ENCODE measurements at regions not wholly inside any gene's neighbourhood (a gene's known extent, or its start where the extent isn't known, plus 50 kb on each side); places are given as distances from the start of the nearest gene placed in this dataset.
"Not testable (repeated sequence)": the region's sequence is repeated elsewhere in the genome, so short reads cannot be mapped to it uniquely, and the experiment has no call there.

DNA sequence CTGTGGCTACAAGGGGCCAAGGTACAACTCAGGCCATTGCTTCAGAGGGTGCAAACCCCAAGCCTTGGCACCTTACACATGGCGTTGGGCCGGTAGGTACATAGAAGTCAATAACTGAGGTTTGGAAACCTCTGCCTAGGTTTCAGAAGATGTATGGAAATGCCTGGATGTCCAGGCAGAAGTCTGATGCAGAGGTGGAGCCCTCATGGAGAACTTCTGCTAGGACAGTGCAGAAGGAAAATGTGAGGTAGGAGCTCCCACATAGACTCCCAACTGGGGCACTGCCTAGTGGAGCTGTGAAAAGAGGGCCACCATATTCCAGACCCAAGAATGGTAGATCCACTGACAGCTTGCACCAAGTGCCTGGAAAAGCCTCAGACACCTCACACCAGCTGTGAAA is 92.1 kb upstream of the SFRP2 start:
- peaks cover 25% of the 10 kb centered on the region for H3K9me3 ChIP-seq (ENCODE audit: control insufficient read depth, low read depth, low read length)
- no peaks in the 10 kb centered on the region for H3K4me1 ChIP-seq (ENCODE audit: control insufficient read depth, low read depth, low read length)
- no peak overlapping the region for H3K9ac ChIP-seq (ENCODE audit: low read length)
- no peak overlapping the region for H3K4me3 ChIP-seq (ENCODE audit: low read length)
- H3K27ac ChIP-seq (ENCODE audit: low read length), result no peak overlapping the region
- H3K36me3 ChIP-seq (ENCODE audit: control insufficient read depth, low read depth, low read length), result no peaks in the 10 kb centered on the region
- H3K27me3 ChIP-seq (ENCODE audit: control insufficient read depth, insufficient read depth, low read length), result no peaks in the 10 kb centered on the region

DNA sequence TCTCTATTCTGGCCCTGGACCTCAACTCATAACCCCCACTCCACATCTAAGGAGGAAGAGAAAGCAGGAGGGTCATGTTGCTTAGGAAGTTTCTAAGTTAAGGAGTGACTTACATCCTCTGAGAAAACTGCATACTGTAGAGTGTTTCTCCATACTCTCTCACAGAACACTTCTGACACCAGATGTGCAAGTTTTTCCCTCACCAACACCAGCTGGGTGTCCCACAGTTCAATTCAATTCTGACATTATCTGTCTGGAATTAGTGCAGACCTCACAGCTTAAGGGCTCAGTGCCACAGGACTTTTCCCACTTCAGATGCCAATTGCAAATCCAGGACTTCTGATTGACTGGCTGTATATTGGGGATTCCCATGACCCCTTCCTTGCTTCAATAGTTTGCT is 89.0 kb upstream of the SFRP2 start:
- H3K36me3 ChIP-seq (ENCODE audit: control insufficient read depth, low read depth, low read length), result no peaks in the 10 kb centered on the region
- H3K9ac ChIP-seq (ENCODE audit: low read length), result no peak overlapping the region
- H3K4me1 ChIP-seq (ENCODE audit: control insufficient read depth, low read depth, low read length), result peaks cover 5% of the 10 kb centered on the region
- H3K4me3 ChIP-seq (ENCODE audit: low read length), result no peak overlapping the region
- no peak overlapping the region for H3K27ac ChIP-seq (ENCODE audit: low read length)
- no peaks in the 10 kb centered on the region for H3K27me3 ChIP-seq (ENCODE audit: control insufficient read depth, insufficient read depth, low read length)
- peaks cover 25% of the 10 kb centered on the region for H3K9me3 ChIP-seq (ENCODE audit: control insufficient read depth, low read depth, low read length)

DNA sequence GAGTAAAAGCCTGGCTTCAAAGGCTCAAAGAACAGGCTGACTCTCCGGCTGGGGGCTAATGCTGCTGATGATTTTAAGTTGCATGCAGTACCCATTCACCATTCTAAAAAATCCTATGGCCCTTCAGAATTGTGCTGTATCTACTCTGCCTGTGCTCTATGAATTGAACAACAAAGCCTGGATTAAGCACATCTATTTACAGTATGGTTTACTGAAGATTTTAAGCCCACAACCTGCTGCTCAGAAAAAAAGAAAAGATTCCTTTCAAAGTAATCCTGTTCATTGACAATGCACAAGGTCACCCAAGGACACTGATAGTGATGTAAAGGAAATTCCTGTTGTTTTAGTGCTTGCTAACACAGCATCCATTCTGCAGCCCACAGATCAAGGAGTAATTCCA is 84.9 kb upstream of the SFRP2 start:
- Histone ChIP-seq H3K27ac (ENCODE audit: low read length) (no peak overlapping the region), H3K36me3 (ENCODE audit: control insufficient read depth, low read depth, low read length) (no peaks in the 10 kb centered on the region), H3K4me3 (ENCODE audit: low read length) (no peak overlapping the region), H3K27me3 (ENCODE audit: control insufficient read depth, insufficient read depth, low read length) (no peaks in the 10 kb centered on the region), H3K9me3 (ENCODE audit: control insufficient read depth, low read depth, low read length) (no peaks in the 10 kb centered on the region), H3K4me1 (ENCODE audit: control insufficient read depth, low read depth, low read length) (peaks cover 5% of the 10 kb centered on the region), H3K9ac (ENCODE audit: low read length) (peak overlapping the region; percentile 4)

DNA sequence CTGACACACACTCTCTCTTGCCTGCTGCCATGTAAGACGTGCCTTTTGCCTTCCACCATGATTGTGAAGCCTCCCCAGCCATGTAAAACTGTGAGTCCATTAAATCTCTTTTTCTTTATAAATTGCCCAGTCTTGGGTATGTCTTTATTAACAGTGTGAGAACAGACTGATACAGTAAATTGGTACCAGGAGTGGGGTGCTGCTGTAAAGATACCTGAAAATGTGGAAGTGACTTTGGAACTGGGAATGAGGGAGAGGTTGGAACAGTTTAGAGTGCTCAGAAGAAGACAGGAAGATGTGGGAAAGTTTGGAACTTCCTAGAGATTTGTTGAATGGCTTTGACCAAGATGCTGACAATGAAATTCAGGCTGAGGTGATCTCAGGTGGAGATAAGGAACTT is 77.9 kb upstream of the SFRP2 start:
- not testable (repeated sequence) for H3K4me3 ChIP-seq (ENCODE audit: low read length); H3K27me3 ChIP-seq (ENCODE audit: control insufficient read depth, insufficient read depth, low read length); H3K4me1 ChIP-seq (ENCODE audit: control insufficient read depth, low read depth, low read length); H3K36me3 ChIP-seq (ENCODE audit: control insufficient read depth, low read depth, low read length); H3K9ac ChIP-seq (ENCODE audit: low read length); H3K27ac ChIP-seq (ENCODE audit: low read length)
- H3K9me3 ChIP-seq (ENCODE audit: control insufficient read depth, low read depth, low read length), result peaks cover 39% of the 10 kb centered on the region

- Histone ChIP-seq H3K4me1 (ENCODE audit: control insufficient read depth, low read depth, low read length) (no peaks in the 10 kb centered on the region), H3K36me3 (ENCODE audit: control insufficient read depth, low read depth, low read length) (no peaks in the 10 kb centered on the region), H3K27ac (ENCODE audit: low read length) (no peak overlapping the region), H3K9me3 (ENCODE audit: control insufficient read depth, low read depth, low read length) (no peaks in the 10 kb centered on the region), H3K4me3 (ENCODE audit: low read length) (no peak overlapping the region), H3K27me3 (ENCODE audit: control insufficient read depth, insufficient read depth, low read length) (no peaks in the 10 kb centered on the region), H3K9ac (ENCODE audit: low read length) (no peak overlapping the region)
Measured at GRCh38 chr4:153852501-153852900, 63.6 kb upstream of the SFRP2 start.

DNA sequence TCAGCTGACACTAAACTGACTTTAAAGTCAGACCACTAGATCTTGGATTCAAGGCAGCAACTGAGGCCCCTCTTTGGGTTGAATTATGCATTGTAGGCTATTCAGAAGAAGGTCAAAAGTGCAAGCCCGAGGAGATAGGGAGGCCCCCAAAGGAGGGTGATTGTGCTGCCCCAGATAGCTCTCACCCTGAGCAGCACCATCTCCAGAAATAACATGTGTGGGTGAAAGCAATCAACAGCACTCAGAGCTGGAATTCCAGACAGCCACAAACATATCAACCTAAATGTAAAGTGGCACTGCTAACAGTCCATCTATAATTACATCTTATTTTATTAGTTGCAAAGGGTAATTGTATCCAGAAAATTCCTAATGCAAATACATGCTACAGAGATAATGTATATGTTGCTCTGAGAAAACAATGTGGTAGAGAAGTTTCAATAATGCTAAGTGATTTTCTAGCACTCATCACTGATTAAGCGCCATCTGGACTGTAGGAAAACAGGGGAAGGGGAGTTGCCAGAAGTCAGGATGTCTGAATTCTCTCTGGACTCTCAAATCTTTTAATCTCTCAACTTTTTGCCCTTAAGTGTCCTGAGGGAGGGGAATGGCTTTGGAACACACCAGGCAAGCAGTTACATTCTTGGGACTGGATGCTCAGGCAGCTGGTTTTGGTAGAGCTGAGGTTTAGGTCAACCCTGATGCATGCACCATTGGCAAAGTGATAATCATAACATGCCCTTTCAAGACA is 61.8 kb upstream of the SFRP2 start:
- H3K4me3 ChIP-seq (ENCODE audit: low read length), result no peak overlapping the region
- no peak overlapping the region for H3K27ac ChIP-seq (ENCODE audit: low read length)
- no peaks in the 10 kb centered on the region for H3K4me1 ChIP-seq (ENCODE audit: control insufficient read depth, low read depth, low read length)
- H3K27me3 ChIP-seq (ENCODE audit: control insufficient read depth, insufficient read depth, low read length), result no peaks in the 10 kb centered on the region
- H3K36me3 ChIP-seq (ENCODE audit: control insufficient read depth, low read depth, low read length), result no peaks in the 10 kb centered on the region
- no peak overlapping the region for H3K9ac ChIP-seq (ENCODE audit: low read length)
- H3K9me3 ChIP-seq (ENCODE audit: control insufficient read depth, low read depth, low read length), result no peaks in the 10 kb centered on the region

DNA sequence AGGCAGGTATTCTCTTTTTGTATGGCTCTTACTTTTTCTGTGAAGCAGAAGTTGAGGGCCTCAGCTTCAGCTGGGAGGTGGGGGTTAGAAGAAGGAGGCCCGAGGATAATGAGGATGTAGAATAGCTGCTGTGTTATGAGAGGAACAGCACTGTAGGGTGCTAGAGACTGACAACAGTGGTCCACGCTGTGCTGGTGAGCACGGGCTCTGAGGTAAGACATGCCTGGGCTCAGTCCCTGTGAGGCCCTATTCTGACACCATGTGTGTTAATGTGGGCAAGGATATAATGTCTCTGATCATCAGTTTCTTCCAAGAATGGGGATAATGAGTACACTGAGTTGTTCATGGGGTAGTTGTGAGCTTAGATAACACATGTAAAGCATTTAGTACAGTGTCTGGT is 55.3 kb upstream of the SFRP2 start:
- no peaks in the 10 kb centered on the region for H3K4me1 ChIP-seq (ENCODE audit: control insufficient read depth, low read depth, low read length)
- H3K9ac ChIP-seq (ENCODE audit: low read length), result no peak overlapping the region
- no peaks in the 10 kb centered on the region for H3K9me3 ChIP-seq (ENCODE audit: control insufficient read depth, low read depth, low read length)
- H3K27ac ChIP-seq (ENCODE audit: low read length), result no peak overlapping the region
- no peaks in the 10 kb centered on the region for H3K27me3 ChIP-seq (ENCODE audit: control insufficient read depth, insufficient read depth, low read length)
- no peak overlapping the region for H3K4me3 ChIP-seq (ENCODE audit: low read length)
- H3K36me3 ChIP-seq (ENCODE audit: control insufficient read depth, low read depth, low read length), result no peaks in the 10 kb centered on the region

Measured in iPS-18a (cell line).